AG04450 (cell line): ENCODE measurements at regions not wholly inside any gene's neighbourhood (a gene's known extent, or its start where the extent isn't known, plus 50 kb on each side); places are given as distances from the start of the nearest gene placed in this dataset.

ENCODE experiments used
- CTCF ChIA-PET: fragments of 300-600, 350-600 bp; formaldehyde crosslinking; extraction: SDS; loops from one replicate; lab custom pipeline; 2022; ENCODE audit warnings: antibody characterized with exemption, inconsistent platforms; lab: Charles Lee
- POLR2A ChIA-PET: fragments of 350-600 bp; formaldehyde crosslinking; extraction: SDS; loops from one replicate; lab custom pipeline; 2021; ENCODE audit warnings: antibody characterized with exemption, inconsistent platforms; lab: Yijun Ruan, JAX
- DNase-seq: peaks from one replicate; pipeline ENCODE4 v3.0.0-alpha.2; 2011; ENCODE audit warnings: low read depth, low spot score
- H3K27ac ChIP-seq: one replicate; pipeline ENCODE4 v1.5.1; 2012; ENCODE audit warnings: low read depth, low read length, control low read depth
- H3K27me3 ChIP-seq: one replicate; pipeline ENCODE4 v1.6.0; 2012; ENCODE audit warnings: low read length; ENCODE audit not compliant: control insufficient read depth, insufficient read depth
- H3K4me3 ChIP-seq: 2 replicates; pipeline ENCODE4 v1.5.1; 2011; ENCODE audit warnings: mild to moderate bottlenecking, low read depth, low read length, control low read depth
- H3K9me3 ChIP-seq: 2 replicates; pipeline ENCODE4 v1.5.1; 2012; ENCODE audit warnings: low read length; ENCODE audit not compliant: control insufficient read depth, insufficient read depth
- TF ChIP-seq, protein P1 (sequence below): IDR thresholded peaks from 2 replicates; pipeline ENCODE4 v1.5.1; 2011; ENCODE audit warnings: low read depth, low read length, control low read depth, inconsistent platforms

GRCh38 chr1:37150986-37151385, 116.7 kb upstream of the GRIK3 start:
- no peak overlapping the region for H3K27ac ChIP-seq
- TF ChIP-seq, protein P1, sequence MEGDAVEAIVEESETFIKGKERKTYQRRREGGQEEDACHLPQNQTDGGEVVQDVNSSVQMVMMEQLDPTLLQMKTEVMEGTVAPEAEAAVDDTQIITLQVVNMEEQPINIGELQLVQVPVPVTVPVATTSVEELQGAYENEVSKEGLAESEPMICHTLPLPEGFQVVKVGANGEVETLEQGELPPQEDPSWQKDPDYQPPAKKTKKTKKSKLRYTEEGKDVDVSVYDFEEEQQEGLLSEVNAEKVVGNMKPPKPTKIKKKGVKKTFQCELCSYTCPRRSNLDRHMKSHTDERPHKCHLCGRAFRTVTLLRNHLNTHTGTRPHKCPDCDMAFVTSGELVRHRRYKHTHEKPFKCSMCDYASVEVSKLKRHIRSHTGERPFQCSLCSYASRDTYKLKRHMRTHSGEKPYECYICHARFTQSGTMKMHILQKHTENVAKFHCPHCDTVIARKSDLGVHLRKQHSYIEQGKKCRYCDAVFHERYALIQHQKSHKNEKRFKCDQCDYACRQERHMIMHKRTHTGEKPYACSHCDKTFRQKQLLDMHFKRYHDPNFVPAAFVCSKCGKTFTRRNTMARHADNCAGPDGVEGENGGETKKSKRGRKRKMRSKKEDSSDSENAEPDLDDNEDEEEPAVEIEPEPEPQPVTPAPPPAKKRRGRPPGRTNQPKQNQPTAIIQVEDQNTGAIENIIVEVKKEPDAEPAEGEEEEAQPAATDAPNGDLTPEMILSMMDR, result no peak
- H3K27me3 ChIP-seq, result no peaks in the 10 kb centered on the region
- DNase-seq, result no peak
- ChIA-PET CTCF (no interaction called here), POLR2A (no interaction called here)
- no peaks in the 10 kb centered on the region for H3K9me3 ChIP-seq
- H3K4me3 ChIP-seq, result no peak overlapping the region

GRCh38 chr1:37151789-37152188, 117.5 kb upstream of the GRIK3 start:
- DNase-seq, result no peak
- CTCF ChIA-PET, result no interaction called here
- H3K27ac ChIP-seq, result no peak overlapping the region
- TF ChIP-seq, protein P1, result no peak
- no peaks in the 10 kb centered on the region for H3K9me3 ChIP-seq
- POLR2A ChIA-PET, result no interaction called here
- H3K27me3 ChIP-seq, result no peaks in the 10 kb centered on the region
- no peak overlapping the region for H3K4me3 ChIP-seq

GRCh38 chr1:37152491-37152890, 118.2 kb upstream of the GRIK3 start:
- DNase-seq, result no peak
- TF ChIP-seq, protein P1, result no peak
- POLR2A ChIA-PET, result no interaction called here
- H3K9me3 ChIP-seq, result no peaks in the 10 kb centered on the region
- no peak overlapping the region for H3K27ac ChIP-seq
- no peak overlapping the region for H3K4me3 ChIP-seq
- CTCF ChIA-PET, result no interaction called here
- H3K27me3 ChIP-seq, result no peaks in the 10 kb centered on the region

DNA sequence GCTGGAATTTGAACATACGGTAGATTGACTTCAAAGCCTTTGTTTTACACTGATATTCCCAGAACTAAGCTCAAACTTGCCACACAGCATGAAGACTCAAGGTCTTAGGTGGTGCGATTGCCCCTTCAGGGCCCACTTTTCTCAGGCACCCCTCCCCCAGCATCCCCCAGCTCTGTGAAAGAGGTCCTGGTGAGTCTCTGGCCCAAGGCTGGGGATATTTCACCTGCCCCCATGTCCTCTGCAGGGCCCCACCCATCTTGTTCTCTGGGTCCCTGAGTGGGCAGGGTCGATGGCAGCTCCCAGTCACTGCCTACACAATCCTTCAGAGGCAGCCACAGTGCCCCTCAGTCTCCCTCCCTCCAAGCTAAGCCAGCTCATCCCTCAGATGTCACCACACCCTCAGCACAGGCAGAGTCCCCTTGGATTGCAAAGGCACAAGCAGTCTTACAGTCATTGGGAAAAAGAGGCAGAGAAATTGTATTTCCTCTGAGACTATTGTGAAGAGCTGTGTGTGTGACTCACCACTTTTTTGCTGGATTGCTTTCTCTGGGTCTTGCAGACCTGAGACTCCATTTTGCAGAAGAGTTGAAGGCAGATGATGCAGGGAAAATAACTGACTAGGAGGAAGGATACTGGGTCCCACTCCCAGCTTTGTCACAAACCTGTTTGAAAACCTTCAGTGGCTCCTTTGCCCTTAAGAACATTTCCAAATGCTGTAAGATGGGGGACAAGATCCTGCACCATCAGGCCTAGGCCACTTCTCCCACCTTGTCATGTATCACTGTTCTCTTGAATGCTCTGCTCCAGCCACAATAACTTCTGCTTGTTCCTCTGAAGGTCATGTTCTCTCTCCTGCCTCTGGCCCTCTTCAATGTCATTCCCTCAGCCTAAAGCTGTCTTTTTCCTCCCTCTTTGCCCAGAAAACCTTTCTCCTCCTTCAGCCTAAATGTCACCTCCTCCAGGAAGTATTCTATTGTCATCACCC, 119.1 kb upstream of the GRIK3 start:
- Histone ChIP-seq H3K9me3 (no peaks in the 10 kb centered on the region), H3K27ac (no peak overlapping the region), H3K27me3 (no peaks in the 10 kb centered on the region), H3K4me3 (no peak overlapping the region)
- ChIA-PET POLR2A (no interaction called here), CTCF (no interaction called here)
- TF ChIP-seq, protein P1, result no peak
- DNase-seq, result no peak

- ChIA-PET CTCF (no interaction called here), POLR2A (no interaction called here)
- Histone ChIP-seq H3K4me3 (no peak overlapping the region), H3K27ac (no peak overlapping the region), H3K27me3 (no peaks in the 10 kb centered on the region), H3K9me3 (no peaks in the 10 kb centered on the region)
- TF ChIP-seq, protein P1, result no peak
- DNase-seq, result no peak
Measured at GRCh38 chr1:37156646-37157045, 122.3 kb upstream of the GRIK3 start.
